ENCODE measurements at regions not wholly inside any gene's neighbourhood (a gene's known extent, or its start where the extent isn't known, plus 50 kb on each side); places are given as distances from the start of the nearest gene placed in this dataset.

GRCh38 chr5:61840361-61840760 lies 465.6 kb upstream of the KIF2A start:
- POLR2A ChIA-PET (ENCODE audit: low non-redundant PET): no interaction called here
- no peak overlapping the region for H3K27ac ChIP-seq
- CTCF ChIA-PET: interaction anchor here (0.7 to 0.8 kb wide), 2 partner anchors 19 to 236 kb away, joined by 3 to 5 read pairs; no protein-coding TSS in a partner anchor
- no peak for TF ChIP-seq CTCF (conservative IDR thresholded peaks at IDR 0.05; ENCODE audit: low read depth)
- peak; percentile 11 for DNase-seq (ENCODE audit: low spot score)

DNA sequence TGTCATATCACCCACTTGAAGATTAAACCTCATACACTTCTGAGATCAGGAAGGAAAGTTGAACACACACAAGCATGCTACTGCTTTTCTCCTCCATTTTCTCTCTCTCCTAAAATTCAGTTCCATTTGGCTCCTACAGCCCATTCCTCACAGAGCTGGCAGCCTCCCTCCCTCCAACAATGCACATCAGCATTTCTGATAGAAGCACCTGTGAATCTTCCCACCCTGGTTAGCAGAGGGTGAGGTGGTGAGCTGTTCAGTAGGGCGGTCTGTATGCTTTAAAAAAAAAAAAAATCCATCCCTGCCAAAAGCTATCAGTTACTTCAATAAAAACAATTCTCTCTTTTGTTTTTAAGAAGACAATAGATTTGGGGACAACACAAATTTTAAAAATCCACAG lies 463.2 kb upstream of the KIF2A start:
- POLR2A ChIA-PET (ENCODE audit: low non-redundant PET): interaction anchor here (0.6 kb wide), 1 partner anchor 1209 kb away, joined by 3 read pairs; no protein-coding TSS in a partner anchor
- TF ChIP-seq CTCF (conservative IDR thresholded peaks at IDR 0.05; ENCODE audit: low read depth): no peak
- no peak for DNase-seq (ENCODE audit: low spot score)
- H3K27ac ChIP-seq: no peak overlapping the region
- CTCF ChIA-PET: interaction anchor here (0.6 to 1.6 kb wide), 3 partner anchors 10 to 1049 kb away, joined by 3 to 5 read pairs (median 4); no protein-coding TSS in a partner anchor

DNA sequence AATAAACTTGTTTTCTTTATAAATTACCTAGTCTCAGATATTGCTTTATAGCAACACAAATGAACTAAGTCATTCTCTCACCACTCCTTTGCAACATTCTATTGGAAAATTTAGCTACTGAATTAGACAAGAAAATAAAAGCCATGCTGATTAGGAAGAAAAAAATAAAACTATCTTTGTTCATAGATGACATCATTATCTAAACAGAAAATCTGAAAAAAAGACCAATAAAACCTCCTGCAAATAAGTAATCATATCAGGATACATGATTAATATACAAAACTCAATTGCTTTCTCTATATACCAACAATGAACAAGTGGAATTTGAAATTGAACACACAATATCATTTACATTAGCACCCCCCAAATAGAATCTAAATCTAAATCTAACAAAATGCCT lies 455.3 kb upstream of the KIF2A start:
- no peak overlapping the region for H3K27ac ChIP-seq
- no peak for DNase-seq (ENCODE audit: low spot score)
- CTCF ChIA-PET: no interaction called here
- no peak for TF ChIP-seq CTCF (conservative IDR thresholded peaks at IDR 0.05; ENCODE audit: low read depth)
- POLR2A ChIA-PET (ENCODE audit: low non-redundant PET): no interaction called here

DNA sequence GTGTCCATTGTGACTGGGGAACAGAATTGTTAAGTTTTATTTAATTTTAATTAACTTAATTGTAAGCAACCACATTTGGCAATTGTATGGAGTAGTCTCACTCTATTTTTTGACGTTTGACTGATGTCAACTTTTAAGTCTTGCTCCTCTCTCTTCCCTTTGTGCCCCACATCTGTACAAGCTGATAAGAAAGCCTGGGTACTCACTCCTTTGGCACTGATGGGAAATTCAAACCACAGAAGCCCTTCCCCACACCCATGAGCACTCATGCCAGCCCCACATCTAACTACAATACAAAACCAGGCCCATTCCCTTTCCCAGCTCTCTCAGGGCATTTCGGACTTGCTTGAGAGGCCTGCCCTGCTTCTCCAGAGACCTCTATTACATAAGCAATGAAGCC lies 451.5 kb upstream of the KIF2A start:
- TF ChIP-seq CTCF (conservative IDR thresholded peaks at IDR 0.05; ENCODE audit: low read depth): no peak
- H3K27ac ChIP-seq: no peak overlapping the region
- CTCF ChIA-PET: interaction anchor here (0.6 kb wide), 1 partner anchor 784 kb away, joined by 3 read pairs; no protein-coding TSS in a partner anchor
- DNase-seq (ENCODE audit: low spot score): no peak
- POLR2A ChIA-PET (ENCODE audit: low non-redundant PET): no interaction called here

GRCh38 chr5:61860978-61861377 lies 445.0 kb upstream of the KIF2A start:
- ChIA-PET CTCF (no interaction called here), POLR2A (ENCODE audit: low non-redundant PET) (no interaction called here)
- no peak overlapping the region for H3K27ac ChIP-seq
- no peak for TF ChIP-seq CTCF (conservative IDR thresholded peaks at IDR 0.05; ENCODE audit: low read depth)
- no peak for DNase-seq (ENCODE audit: low spot score)

DNA sequence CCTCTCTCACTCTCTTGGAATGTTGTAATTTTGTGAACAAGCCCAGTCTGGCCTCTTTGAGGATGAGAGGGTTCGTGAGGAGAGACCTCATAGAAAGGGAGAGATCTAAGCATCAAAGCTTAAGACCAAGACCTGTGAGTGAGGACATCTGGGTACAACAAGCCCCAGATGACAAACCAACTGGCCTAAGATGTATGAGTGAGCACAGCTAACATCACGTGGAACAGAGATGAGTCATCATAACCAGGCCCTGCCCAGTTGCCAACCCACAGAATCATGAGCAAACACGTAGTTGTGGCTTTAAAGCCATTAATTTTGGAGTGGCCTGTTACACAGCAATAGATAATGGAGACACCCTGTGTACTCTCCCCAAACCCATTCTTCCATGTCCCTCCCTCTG lies 439.1 kb upstream of the KIF2A start:
- ChIA-PET CTCF (interaction anchor here (0.5 to 1.3 kb wide), 3 partner anchors 16 to 336 kb away, joined by 3 to 5 read pairs (median 5); no protein-coding TSS in a partner anchor), POLR2A (ENCODE audit: low non-redundant PET) (no interaction called here)
- no peak overlapping the region for H3K27ac ChIP-seq
- peak; percentile 90 for DNase-seq (ENCODE audit: low spot score)
- TF ChIP-seq CTCF (conservative IDR thresholded peaks at IDR 0.05; ENCODE audit: low read depth): no peak
